ENCODE measurements at regions not wholly inside any gene's neighbourhood (a gene's known extent, or its start where the extent isn't known, plus 50 kb on each side); places are given as distances from the start of the nearest gene placed in this dataset.

DNA sequence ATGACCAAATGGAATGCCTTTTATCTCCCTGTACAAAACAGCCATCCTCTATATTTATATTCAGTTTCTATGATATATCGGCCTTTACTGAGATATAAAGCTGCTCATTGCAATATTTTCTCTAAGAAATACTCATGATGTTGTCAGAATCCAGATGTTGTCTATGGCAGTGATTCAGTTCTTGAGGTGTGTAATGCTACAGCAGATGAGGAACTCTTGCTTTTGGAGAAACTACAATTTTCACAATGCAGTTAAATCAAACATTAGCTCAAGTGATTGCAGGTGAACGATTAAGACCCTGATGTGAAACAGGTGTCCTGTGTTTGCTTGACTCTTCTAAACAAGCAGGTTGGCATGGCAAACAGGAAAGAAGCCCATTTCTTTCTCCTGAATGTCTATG, 256.2 kb upstream of the CDH20 start:
- Histone ChIP-seq H3K4me1 (no peaks in the 10 kb centered on the region), H3K4me3 (no peak overlapping the region), H4K20me1 (no peaks in the 10 kb centered on the region), H3K27ac (no peak overlapping the region), H3K36me3 (no peaks in the 10 kb centered on the region), H3K4me2 (no peak overlapping the region), H3K27me3 (no peaks in the 10 kb centered on the region), H3K9ac (no peak overlapping the region), H3K9me3 (no peaks in the 10 kb centered on the region)
- TF ChIP-seq Cebpa-rat (IDR thresholded peaks at IDR 0.05), result no peak

- TF ChIP-seq Cebpa-rat (IDR thresholded peaks at IDR 0.05), result no peak
- Histone ChIP-seq H3K27me3 (no peaks in the 10 kb centered on the region), H3K36me3 (no peaks in the 10 kb centered on the region), H4K20me1 (no peaks in the 10 kb centered on the region), H3K4me1 (no peaks in the 10 kb centered on the region), H3K4me2 (no peak overlapping the region), H3K9ac (no peak overlapping the region), H3K27ac (no peak overlapping the region), H3K9me3 (no peaks in the 10 kb centered on the region), H3K4me3 (no peak overlapping the region)
Measured at GRCh38 chr18:61079714-61080113, 253.5 kb upstream of the CDH20 start.

GRCh38 chr18:61080954-61081528, 252.2 kb upstream of the CDH20 start:
- Histone ChIP-seq H3K27me3 (no peaks in the 10 kb centered on the region), H3K9ac (no peak overlapping the region), H3K36me3 (no peaks in the 10 kb centered on the region), H3K9me3 (no peaks in the 10 kb centered on the region), H3K4me1 (no peaks in the 10 kb centered on the region), H4K20me1 (no peaks in the 10 kb centered on the region), H3K4me3 (no peak overlapping the region), H3K27ac (no peak overlapping the region), H3K4me2 (no peak overlapping the region)
- TF ChIP-seq Cebpa-rat (IDR thresholded peaks at IDR 0.05), result no peak

- no peak overlapping the region for H3K4me3 ChIP-seq
- H3K9me3 ChIP-seq, result no peaks in the 10 kb centered on the region
- no peaks in the 10 kb centered on the region for H3K36me3 ChIP-seq
- H3K9ac ChIP-seq, result no peak overlapping the region
- no peak for TF ChIP-seq Cebpa-rat (IDR thresholded peaks at IDR 0.05)
- no peak overlapping the region for H3K4me2 ChIP-seq
- no peaks in the 10 kb centered on the region for H3K27me3 ChIP-seq
- no peak overlapping the region for H3K27ac ChIP-seq
- no peaks in the 10 kb centered on the region for H3K4me1 ChIP-seq
- H4K20me1 ChIP-seq, result no peaks in the 10 kb centered on the region
Measured at GRCh38 chr18:61082976-61083630, 250.1 kb upstream of the CDH20 start.

GRCh38 chr18:61085036-61085435, 248.2 kb upstream of the CDH20 start:
- Histone ChIP-seq H3K27me3 (no peaks in the 10 kb centered on the region), H4K20me1 (no peaks in the 10 kb centered on the region), H3K4me2 (no peak overlapping the region), H3K9ac (no peak overlapping the region), H3K4me3 (no peak overlapping the region), H3K4me1 (no peaks in the 10 kb centered on the region), H3K9me3 (no peaks in the 10 kb centered on the region), H3K27ac (no peak overlapping the region), H3K36me3 (no peaks in the 10 kb centered on the region)
- no peak for TF ChIP-seq Cebpa-rat (IDR thresholded peaks at IDR 0.05)

DNA sequence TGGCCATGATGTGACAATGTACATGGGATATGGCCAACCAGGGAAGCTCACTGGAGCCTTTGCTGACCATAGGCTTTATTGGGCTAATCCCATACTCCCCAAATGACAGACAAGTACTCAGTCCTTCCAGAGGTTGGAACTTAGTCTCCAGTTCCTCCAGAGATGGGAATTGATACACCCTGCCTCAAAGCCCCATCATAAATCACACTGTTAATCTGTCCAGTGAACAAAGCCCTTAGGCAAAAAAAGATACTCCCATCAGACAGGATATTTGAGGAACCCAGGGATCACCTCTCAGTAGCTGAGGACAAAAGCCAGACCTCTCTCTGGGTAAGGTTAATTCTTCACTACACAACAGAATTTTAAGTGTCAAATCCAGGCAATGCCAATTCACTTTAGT, 247.5 kb upstream of the CDH20 start:
- Histone ChIP-seq H3K36me3 (no peaks in the 10 kb centered on the region), H3K4me3 (no peak overlapping the region), H3K4me1 (no peaks in the 10 kb centered on the region), H3K27ac (no peak overlapping the region), H3K4me2 (no peak overlapping the region), H4K20me1 (no peaks in the 10 kb centered on the region), H3K27me3 (no peaks in the 10 kb centered on the region), H3K9me3 (no peaks in the 10 kb centered on the region), H3K9ac (no peak overlapping the region)
- no peak for TF ChIP-seq Cebpa-rat (IDR thresholded peaks at IDR 0.05)

DNA sequence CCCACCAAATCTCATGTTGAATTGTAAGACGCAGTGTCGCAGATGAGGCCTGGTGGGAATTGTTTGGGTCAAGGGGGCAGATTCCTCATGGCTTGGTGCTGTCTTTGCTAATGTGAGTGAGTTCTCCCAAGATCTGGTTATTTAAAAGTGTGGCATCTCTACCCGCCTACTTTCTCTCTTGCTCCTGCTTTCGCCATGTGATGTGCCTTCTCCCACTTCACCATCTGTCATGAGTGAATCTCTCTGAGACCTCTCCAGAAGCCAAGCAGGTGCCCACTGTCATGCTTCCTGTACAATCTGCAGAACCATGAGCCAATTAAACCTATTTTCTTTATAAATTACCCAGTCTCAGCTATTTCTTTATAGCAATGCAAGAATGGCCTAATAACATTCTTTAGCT, 246.6 kb upstream of the CDH20 start:
- H3K4me1 ChIP-seq, result no peaks in the 10 kb centered on the region

GRCh38 chr18:61091379-61091778, 241.9 kb upstream of the CDH20 start:
- no peak for TF ChIP-seq Cebpa-rat (IDR thresholded peaks at IDR 0.05)

More for the DNA sequence above, 246.6 kb upstream of the CDH20 start:
- H3K9me3 ChIP-seq, result no peaks in the 10 kb centered on the region
- no peaks in the 10 kb centered on the region for H4K20me1 ChIP-seq
- no peak overlapping the region for H3K4me2 ChIP-seq
- TF ChIP-seq Cebpa-rat (IDR thresholded peaks at IDR 0.05), result no peak
- H3K9ac ChIP-seq, result no peak overlapping the region
- no peaks in the 10 kb centered on the region for H3K36me3 ChIP-seq
- H3K27me3 ChIP-seq, result no peaks in the 10 kb centered on the region
- H3K27ac ChIP-seq, result no peak overlapping the region
- H3K4me3 ChIP-seq, result no peak overlapping the region

GRCh38 chr18:61093965-61094364, 239.3 kb upstream of the CDH20 start:
- no peaks in the 10 kb centered on the region for H3K9me3 ChIP-seq
- no peak for TF ChIP-seq Cebpa-rat (IDR thresholded peaks at IDR 0.05)
- no peaks in the 10 kb centered on the region for H3K36me3 ChIP-seq
- no peaks in the 10 kb centered on the region for H4K20me1 ChIP-seq
- no peak overlapping the region for H3K4me3 ChIP-seq
- H3K9ac ChIP-seq, result no peak overlapping the region
- no peaks in the 10 kb centered on the region for H3K27me3 ChIP-seq
- no peak overlapping the region for H3K27ac ChIP-seq
- H3K4me2 ChIP-seq, result no peak overlapping the region
- H3K4me1 ChIP-seq, result no peaks in the 10 kb centered on the region

More at GRCh38 chr18:61091379-61091778, 241.9 kb upstream of the CDH20 start:
- Histone ChIP-seq H3K9ac (no peak overlapping the region), H3K4me3 (no peak overlapping the region), H3K4me2 (no peak overlapping the region), H3K36me3 (no peaks in the 10 kb centered on the region), H4K20me1 (no peaks in the 10 kb centered on the region), H3K27me3 (no peaks in the 10 kb centered on the region), H3K4me1 (no peaks in the 10 kb centered on the region), H3K27ac (no peak overlapping the region), H3K9me3 (no peaks in the 10 kb centered on the region)

- Histone ChIP-seq H3K27me3 (no peaks in the 10 kb centered on the region), H3K4me2 (no peak overlapping the region), H3K27ac (no peak overlapping the region), H3K4me1 (no peaks in the 10 kb centered on the region), H3K9me3 (no peaks in the 10 kb centered on the region), H3K9ac (no peak overlapping the region), H3K4me3 (no peak overlapping the region), H4K20me1 (no peaks in the 10 kb centered on the region), H3K36me3 (no peaks in the 10 kb centered on the region)
- TF ChIP-seq Cebpa-rat (IDR thresholded peaks at IDR 0.05), result no peak
Measured at GRCh38 chr18:61096226-61096625, 237.0 kb upstream of the CDH20 start.
